Stimulated activated naive CD4-positive, alpha-beta T cell (primary cell): ENCODE measurements at regions not wholly inside any gene's neighbourhood (a gene's known extent, or its start where the extent isn't known, plus 50 kb on each side); places are given as distances from the start of the nearest gene placed in this dataset.

Experiments
- DNase-seq, 6 experiments: peaks; one replicate each; lab custom pipeline; 2025; lab: John Stamatoyannopoulos, UW

- DNase-seq, result no peak
Measured at GRCh38 chr2:120937686-120938044, 202.0 kb downstream of the GLI2 start.

GRCh38 chr2:120938045-120938771 is 202.5 kb downstream of the GLI2 start:
- DNase-seq, result no peak

GRCh38 chr2:120939595-120940318 is 204.1 kb downstream of the GLI2 start:
- DNase-seq, result no peak

- no peak for DNase-seq
Measured at GRCh38 chr2:120940319-120940696, 204.6 kb downstream of the GLI2 start.

- no peak for DNase-seq
Measured at GRCh38 chr2:120940726-120941256, 205.1 kb downstream of the GLI2 start.

- no peak for DNase-seq
Measured at GRCh38 chr2:120941571-120942120, 206.0 kb downstream of the GLI2 start.

GRCh38 chr2:120942658-120943057 is 207.0 kb downstream of the GLI2 start:
- DNase-seq, result no peak

- no peak for DNase-seq
Measured at GRCh38 chr2:120943403-120944034, 207.9 kb downstream of the GLI2 start.

GRCh38 chr2:120944575-120944974 is 208.9 kb downstream of the GLI2 start:
- DNase-seq, result no peak

- DNase-seq, result no peak
Measured at GRCh38 chr2:120945091-120945490, 209.4 kb downstream of the GLI2 start.

GRCh38 chr2:120945832-120946499 is 210.3 kb downstream of the GLI2 start:
- DNase-seq, result no peak

- DNase-seq, result no peak
Measured at GRCh38 chr2:120947327-120947726, 211.7 kb downstream of the GLI2 start.

GRCh38 chr2:120947982-120948661 is 212.5 kb downstream of the GLI2 start:
- DNase-seq, result no peak

- no peak for DNase-seq
Measured at GRCh38 chr2:120948662-120949011, 213.0 kb downstream of the GLI2 start.

GRCh38 chr2:120949027-120949956 is 213.6 kb downstream of the GLI2 start:
- DNase-seq, result no peak

- DNase-seq, result no peak
Measured at GRCh38 chr2:120949957-120950590, 214.4 kb downstream of the GLI2 start.

- DNase-seq, result no peak
Measured at GRCh38 chr2:120951693-120952092, 216.0 kb downstream of the GLI2 start.

GRCh38 chr2:120952318-120952717 is 216.7 kb downstream of the GLI2 start:
- DNase-seq, result no peak

GRCh38 chr2:120953066-120953756 is 217.5 kb downstream of the GLI2 start:
- DNase-seq, result no peak
